ENCODE measurements at regions not wholly inside any gene's neighbourhood (a gene's known extent, or its start where the extent isn't known, plus 50 kb on each side); places are given as distances from the start of the nearest gene placed in this dataset.
"Not testable (repeated sequence)": the region's sequence is repeated elsewhere in the genome, so short reads cannot be mapped to it uniquely, and the experiment has no call there.

DNA sequence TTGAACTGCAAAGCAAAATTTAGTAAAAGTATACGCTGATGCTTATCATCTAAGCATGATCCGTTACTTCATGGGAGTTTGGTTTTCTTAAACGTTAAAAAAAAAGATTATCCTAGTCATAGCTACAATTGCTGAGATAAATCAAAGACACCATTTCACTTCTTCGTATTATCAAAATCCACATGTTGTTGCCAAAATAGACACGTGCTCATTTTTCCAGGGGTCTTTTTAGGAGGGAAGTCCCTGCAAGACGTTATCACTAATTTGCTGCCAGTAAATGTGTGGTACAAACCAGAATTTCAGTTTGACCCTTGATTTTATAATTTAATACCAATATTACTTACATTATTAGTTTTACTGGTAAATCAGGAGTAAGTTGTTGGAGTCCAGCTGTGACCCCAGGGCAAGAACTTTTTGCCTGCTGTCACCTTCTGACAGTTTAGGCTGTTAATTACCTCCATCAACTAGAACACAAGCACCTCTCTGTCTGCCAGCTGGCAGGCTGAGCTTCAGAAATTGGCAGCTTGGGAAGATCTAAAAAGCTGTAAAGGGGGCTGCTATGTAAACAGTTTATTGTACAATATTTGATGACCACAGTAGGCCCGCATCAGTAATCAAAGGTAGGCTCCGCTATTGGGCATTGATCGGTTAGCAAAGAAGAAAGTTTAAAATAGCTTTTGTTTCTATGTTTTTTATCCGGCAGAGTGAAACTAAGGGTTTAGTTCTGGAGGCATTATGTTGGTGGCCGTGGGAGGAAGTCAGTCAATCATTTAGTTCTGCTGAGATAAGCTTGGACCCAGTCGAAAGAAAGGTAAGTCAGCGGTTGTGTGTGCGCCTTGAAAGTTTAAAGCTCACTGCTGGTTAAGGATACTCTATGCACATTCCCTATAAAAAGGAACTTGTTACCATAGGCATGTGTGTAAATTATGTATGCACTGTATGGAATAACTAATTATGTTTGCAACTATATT lies 196.4 kb downstream of the FBXO8 start:
- intact Hi-C loops (cut with DNase I), result no loop called here
- no peak for DNase-seq

DNA sequence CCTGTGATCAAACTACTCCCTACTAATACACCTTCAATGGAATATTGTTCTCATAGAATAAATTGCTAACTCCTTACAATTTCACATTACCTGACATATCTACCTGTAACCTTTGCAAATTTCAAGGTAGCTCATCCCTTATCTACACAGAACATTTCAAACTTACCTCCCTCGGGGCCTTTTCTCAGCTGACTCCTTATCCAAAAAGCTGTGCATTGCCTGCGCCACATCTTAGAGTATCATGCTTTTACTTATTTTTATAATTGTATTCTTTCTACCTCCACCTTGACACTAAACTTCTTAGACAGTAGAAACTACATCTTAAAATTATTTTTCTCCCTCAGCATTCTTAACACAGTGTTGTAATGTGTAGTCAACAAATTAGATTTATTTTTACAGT lies 198.5 kb downstream of the FBXO8 start:
- no peak for DNase-seq
- intact Hi-C loops (cut with DNase I), result no loop called here

DNA sequence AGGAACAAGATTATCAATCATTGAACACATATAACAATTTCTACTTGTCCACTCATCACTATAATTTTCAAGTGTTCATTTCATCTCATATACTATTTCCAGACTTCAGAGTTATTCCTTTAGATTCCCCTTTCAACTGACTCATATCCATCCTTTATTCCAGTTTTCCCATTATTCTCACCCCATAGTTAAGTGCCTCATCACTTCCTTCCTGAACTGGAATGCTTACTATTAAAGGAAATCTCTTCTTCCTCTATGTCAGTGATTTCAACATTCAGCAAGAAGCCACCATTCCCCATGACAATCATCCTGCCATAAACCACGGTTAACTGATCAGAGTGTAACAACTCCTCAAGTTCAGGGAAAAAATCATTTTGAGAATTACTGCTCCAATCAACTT lies 198.9 kb downstream of the FBXO8 start:
- intact Hi-C loops (cut with DNase I), result no loop called here
- no peak for DNase-seq

DNA sequence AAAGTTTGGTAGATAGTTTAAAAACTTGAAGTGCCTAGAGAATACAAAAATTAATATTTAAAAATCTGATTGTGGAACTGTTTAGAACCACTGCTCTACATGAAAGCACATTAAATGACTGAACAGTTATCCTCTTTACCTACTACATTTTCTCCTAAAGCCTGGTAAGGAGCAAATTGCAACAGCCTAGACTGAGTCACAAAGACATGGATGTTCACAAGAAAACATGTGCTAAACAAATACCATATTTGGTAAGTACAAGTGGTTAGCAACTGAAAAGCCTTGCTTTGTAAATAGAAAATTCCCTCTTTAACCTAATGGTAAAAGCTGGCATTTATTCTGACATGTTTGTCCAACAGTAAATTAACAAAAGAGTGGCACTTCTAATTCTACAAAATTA lies 203.1 kb downstream of the FBXO8 start:
- intact Hi-C loops (cut with DNase I), result no loop called here
- no peak for DNase-seq

DNA sequence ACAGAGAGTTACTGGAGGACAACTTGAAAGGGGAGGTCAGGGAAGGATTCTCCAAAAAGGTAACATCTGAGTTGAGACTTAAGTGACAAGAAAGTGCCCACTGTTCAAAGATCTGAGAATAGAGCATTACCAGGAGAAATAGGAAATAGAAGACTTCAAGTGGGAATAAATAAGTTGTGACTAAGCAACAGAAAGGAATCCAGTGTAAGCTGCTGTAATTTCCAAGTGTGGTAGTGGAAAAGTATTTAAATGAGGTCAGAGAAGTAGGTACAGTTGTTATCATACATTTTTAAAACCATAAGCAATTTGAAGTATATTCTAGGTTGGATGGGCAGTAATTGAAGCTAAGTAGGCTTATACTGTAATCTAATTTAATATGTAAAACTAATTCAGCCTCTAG lies 211.9 kb downstream of the FBXO8 start:
- intact Hi-C loops (cut with DNase I), result no loop called here

DNA sequence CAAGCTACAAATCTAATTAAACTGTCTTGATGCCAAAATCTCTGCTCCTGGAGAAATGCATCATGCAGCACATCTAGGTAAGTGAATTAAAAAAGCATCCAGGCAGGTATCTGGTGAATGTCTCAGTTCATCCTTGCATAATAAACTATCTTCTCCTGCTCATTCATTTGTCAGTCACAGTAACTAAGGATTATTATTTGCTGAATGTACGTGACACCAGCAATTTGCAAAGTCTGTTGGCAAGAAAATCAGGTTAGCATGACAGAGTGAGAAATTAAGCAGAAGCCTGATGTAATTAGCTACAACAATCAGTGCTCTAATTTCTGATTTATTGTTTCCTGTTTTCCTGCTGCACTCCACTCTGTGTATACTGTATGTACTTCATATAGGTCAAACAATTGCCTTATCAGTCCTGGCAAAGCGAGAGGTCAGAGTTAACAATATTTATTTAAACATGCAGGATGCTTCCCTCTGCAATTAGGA lies 213.6 kb downstream of the FBXO8 start:
- intact Hi-C loops (cut with DNase I), result no loop called here
- DNase-seq, result no peak

More for the DNA sequence above, 211.9 kb downstream of the FBXO8 start:
- no peak for DNase-seq

DNA sequence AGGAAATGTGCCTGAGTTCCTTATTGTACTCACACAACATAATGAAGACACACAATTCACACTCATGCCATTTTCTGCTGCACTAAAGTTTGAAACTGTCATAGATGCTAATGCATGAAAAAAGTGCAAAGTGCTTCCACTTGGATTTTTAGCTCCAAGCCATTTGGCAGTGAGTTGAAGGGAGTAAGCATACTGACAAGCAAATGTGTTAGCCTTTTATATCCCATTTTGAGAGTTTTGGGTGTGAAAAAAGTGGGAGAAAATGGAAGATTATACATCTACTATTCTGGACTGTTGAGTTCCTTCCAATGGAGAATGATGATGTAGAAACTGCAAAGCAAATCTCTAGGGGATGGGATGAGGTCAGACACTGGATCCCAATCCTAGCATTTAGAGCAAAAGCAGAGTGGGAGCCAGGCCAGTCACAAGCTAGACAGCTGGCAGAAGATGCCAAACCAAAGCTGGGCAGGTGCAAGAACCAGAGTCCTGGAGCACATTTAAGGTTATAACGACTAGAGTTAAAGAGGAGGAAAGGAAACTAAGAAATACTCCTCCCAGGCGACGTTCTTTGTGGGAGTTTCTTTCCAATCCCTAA lies 216.8 kb downstream of the FBXO8 start:
- no peak for DNase-seq
- intact Hi-C loops (cut with DNase I), result no loop called here

DNA sequence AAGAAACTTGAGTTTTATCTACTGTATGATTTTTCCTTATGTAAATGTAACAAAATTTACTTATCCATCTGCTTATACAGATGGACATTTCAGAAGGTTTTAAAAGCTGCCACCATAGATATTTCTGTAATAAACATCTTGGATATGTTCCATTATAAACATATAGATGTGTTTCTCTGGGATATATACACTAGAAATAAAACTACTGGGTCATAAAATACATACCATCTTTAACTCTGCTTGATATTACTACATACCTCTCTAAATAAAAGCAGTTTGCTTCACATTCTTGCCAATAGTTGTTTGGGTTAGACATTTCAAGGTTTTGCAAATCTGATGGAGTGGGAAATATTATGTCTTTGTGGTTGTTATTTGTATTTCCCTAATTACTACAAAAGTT lies 220.6 kb downstream of the FBXO8 start:
- no peak for DNase-seq

DNA sequence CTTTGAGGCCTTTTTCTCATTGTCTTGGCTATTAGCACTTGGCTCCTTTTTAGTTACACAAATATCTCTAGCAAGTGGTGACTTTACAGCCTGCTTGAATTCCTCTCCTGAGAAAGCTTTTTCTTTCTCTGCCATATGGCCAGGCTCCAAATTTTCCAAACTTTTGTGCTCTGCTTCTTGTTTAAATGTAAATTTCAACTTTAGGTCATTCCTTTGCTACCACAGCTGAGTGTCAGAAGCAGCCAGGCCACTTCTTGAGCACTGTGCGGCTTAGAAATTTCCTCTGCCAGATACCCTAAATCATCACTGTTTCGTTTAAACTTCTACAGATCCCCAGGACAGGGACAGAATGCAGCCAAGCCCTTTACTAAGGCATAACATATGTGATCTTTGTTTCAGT lies 222.4 kb downstream of the FBXO8 start:
- no peak for DNase-seq
- intact Hi-C loops (cut with DNase I), result no loop called here

More for the DNA sequence above, 220.6 kb downstream of the FBXO8 start:
- intact Hi-C loops (cut with DNase I), result no loop called here

DNA sequence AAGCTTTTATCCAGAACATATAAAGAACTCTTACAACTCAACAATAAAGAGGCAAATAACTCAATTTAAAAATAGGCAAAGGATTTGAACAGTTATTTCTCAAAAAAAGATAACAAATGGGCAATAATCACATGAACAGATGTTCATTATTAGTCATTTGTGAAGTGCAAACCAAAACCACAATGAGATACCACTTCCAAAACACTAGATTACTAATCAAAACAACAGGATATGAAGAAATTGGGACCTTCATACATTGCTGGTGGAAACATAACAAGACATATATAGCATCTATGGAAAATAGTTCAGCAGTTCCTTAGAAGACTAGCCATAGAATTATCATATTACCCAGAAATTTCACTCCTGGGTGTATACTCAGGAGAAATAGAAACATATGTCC lies 224.6 kb downstream of the FBXO8 start:
- DNase-seq, result no peak
- intact Hi-C loops (cut with DNase I), result no loop called here

DNA sequence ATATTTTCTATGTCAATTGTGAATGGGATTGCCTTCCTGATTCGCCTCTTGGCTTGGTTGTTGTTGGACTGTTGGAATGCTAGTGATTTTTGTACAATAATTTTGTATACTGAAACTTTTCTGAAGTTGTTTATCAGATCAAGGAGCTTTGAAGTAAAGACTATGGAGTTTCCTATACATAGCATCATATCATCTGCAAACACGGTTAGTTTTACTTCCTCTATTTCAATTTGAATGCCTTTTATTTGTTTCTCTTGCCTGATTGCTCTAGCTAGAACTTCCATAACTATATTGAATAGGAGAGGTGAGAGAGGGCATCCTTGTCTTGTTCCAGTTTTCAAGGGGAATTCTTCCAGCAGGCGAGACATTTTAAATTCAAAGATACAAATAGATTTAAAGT lies 226.5 kb downstream of the FBXO8 start:
- intact Hi-C loops (cut with DNase I), result no loop called here
- no peak for DNase-seq

DNA sequence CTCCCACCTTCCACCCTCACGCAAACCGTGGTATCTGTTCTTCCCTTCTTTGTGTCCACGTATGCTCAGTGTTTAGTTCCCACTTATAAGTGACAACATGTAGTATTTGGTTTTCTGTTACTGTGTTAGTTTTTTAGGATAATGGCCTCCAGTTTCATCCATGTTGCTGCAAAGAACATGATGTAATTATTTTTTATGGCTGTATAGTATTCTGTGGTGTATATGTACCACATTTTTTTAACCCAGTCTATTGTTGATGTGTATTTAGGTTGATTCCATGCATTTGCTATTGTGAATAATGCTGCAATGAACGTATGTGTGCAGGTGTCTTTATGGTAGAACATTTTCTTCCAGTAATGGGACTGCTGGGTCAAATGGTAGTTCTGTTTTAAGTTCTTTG lies 228.1 kb downstream of the FBXO8 start:
- no peak for DNase-seq
- intact Hi-C loops (cut with DNase I), result no loop called here

DNA sequence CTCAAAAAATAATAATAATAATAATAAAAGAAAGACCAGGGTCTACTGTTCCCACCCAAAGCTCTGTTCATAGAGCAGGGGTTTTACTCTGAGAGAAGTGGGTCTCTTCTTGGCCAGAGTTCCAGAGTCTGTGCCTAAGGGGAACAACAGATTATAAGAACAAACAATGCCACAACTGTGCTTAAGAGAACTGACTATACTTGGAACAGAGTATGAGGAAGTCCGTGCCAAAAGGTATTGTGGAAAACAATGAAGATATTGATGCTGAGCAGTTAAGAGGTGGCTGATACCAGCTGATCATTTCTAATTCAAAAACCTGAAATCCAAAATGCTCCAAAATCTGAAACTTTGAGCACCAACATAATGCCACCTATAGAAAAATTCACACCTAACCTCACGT lies 229.6 kb downstream of the FBXO8 start:
- intact Hi-C loops (cut with DNase I), result no loop called here

DNA sequence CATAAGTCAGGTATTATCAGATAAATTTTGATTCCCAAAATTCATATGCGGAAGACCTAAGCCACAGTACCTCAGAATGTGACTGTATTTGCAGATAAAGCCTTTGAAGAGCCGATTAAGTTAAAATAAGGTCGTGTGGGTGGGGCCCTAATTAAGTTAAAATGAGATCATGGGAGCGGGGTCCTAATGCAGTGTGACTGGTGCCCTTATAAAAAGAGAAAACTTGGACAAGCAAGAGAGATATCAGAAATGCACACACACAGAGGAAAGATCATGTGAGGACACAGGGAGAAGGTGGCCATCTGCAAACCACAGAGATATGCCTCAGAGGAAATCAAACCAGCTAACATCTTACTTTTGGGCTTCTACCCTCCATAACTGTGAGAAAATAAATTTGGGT lies 236.1 kb downstream of the FBXO8 start:
- DNase-seq, result no peak
- intact Hi-C loops (cut with DNase I), result no loop called here

More for the DNA sequence above, 229.6 kb downstream of the FBXO8 start:
- no peak for DNase-seq

DNA sequence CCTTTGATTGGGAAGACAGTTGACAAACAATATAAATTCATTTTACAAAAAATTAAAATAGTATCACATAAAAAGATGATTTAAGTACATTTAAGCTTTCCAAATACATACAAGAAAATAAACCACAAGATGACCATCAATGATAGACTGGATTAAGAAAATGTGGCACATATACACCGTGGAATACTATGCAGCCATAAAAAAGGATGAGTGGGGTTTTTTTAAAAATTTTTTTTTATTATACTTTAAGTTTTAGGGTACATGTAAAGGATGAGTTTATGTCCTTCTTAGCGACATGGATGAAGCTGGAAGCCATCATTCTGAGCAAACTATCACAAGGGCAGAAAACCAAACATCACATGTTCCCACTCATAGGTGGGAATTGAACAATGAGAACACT lies 237.6 kb downstream of the FBXO8 start:
- DNase-seq; intact Hi-C loops (cut with DNase I): not testable (repeated sequence)

DNA sequence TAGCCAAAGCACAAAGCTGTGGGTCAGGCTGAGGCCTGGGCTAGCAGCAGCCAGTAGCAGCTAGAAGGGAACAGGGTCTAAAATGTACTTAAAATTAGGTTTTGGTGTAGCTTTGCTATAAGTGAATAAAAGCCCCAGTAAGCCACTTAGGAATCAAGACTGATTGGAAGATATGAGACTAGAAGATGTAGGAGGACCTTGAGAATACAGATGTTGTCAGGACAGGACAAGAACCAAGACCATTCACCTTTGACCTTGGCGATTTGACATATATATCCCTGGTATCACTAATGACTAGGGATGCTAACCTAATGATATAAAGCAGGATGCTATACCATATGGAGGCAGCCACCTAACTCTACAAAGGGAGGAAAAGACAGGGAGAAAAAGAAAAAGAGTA lies 238.1 kb downstream of the FBXO8 start:
- intact Hi-C loops (cut with DNase I), result no loop called here

DNA sequence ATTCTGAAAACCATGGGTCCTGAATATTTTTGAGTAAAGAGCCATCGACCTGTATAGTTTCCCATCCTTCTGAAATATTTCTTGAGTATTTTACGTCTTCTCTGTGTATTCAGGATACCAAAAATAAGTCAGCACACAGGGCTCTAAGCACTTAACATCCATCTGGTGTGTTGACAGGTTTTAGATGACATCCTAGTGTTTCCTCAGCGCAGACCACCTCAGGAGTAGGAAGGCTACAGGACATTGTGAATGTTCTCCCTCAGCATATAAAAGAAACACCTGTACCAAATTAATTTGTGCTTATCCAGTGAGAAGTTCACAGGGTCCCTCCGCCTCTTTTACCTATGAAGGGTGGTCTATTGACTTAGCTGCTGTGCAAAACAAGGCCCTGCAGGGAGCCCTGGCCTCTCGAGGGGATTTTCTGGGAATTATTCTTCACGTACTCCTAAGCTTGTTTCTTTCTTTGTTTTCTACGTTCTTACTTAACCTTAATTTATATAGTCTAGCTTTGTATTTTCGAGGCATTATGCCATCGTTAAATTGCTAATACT lies 241.8 kb downstream of the FBXO8 start:
- no peak for DNase-seq
- intact Hi-C loops (cut with DNase I), result no loop called here

More for the DNA sequence above, 238.1 kb downstream of the FBXO8 start:
- DNase-seq, result no peak

DNA sequence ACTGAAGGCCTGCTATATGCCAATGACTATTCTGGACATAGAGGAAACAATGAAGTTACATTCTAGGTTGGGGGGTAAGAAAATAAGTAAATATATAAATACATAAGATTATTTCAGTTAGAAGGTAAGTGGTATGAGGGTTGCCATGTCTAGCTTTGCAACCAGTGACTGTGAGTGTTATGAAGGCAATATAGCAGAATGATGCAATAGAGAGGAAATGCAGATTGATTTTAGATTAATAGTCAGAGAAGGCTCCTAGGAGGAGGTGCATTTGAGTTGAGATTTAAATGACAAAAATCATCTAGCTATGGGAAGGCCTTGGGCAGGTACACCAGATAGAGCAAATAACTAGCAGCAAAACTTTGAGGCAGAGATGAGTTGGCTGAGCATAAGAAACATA lies 243.2 kb downstream of the FBXO8 start:
- DNase-seq, result no peak
- intact Hi-C loops (cut with DNase I), result no loop called here

DNA sequence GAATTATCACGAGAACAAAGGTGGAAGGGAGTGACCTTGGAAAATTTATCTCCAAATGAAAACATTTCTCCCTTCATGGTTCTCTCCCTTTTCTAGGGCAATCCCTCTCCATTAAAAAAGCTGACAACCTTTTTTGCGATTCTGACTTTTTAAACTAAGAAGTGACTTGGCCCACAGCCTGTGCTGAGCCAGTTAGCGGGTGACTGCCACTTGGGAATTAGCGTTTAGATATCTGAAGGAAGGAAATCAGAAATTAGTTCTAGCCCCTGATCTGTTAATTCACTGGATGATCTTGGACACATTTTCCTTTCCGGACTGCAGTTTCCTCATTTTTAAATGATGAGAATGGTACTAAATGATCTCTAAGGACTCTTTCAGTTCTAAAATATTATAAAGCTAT lies 245.0 kb downstream of the FBXO8 start:
- intact Hi-C loops (cut with DNase I), result no loop called here
- DNase-seq, result no peak

DNA sequence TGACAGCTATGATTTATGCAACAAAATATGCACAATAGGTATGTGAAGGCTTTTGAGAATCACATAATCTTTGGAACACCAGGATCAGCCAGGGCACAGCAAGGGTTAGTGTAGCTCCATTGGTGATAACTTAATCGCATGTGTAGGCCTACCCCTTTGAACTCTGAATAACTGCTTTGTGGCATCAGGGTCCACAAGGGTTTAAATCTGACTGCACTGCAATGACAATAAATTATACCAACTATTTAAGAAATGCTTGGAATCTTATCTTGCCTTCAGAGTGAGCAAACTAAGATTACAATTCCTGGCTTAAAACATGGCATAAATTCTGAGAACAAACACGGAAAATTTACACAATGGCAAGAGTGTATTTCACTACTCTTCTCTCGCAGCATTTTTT lies 245.8 kb downstream of the FBXO8 start:
- no peak for DNase-seq
- intact Hi-C loops (cut with DNase I), result no loop called here
